GM12891 (cell line): ENCODE measurements at regions not wholly inside any gene's neighbourhood (a gene's known extent, or its start where the extent isn't known, plus 50 kb on each side); places are given as distances from the start of the nearest gene placed in this dataset.

Source experiments
- DNase-seq: peaks from one replicate; pipeline ENCODE4 v3.0.0; 2011; ENCODE audit warnings: low spot score; ENCODE audit not compliant: insufficient read length
- FAIRE-seq: peaks from 2 replicates; lab custom pipeline; 2011; peaks lifted over from hg19 to GRCh38; lab: Jason Lieb, UNC
- PAX5 ChIP-seq: IDR thresholded peaks from 2 replicates; pipeline ENCODE4 v1.6.1; 2011; ENCODE audit warnings: low read length, moderate library complexity, mild to moderate bottlenecking; ENCODE audit not compliant: insufficient read depth, severe bottlenecking
- POLR2A ChIP-seq: IDR thresholded peaks from 2 replicates; pipeline ENCODE4 v1.6.1; 2011; ENCODE audit warnings: low read depth, low read length, control low read depth
- POLR2AphosphoS5 ChIP-seq: IDR thresholded peaks from 2 replicates; pipeline ENCODE4 v1.6.1; 2011; ENCODE audit warnings: low read depth, low read length, control low read depth
- POU2F2 ChIP-seq: IDR thresholded peaks from 2 replicates; pipeline ENCODE4 v1.6.1; 2011; ENCODE audit warnings: low read depth, mild to moderate bottlenecking, control low read depth, low read length, moderate library complexity
- SPI1 ChIP-seq: IDR thresholded peaks from 2 replicates; pipeline ENCODE4 v1.6.1; 2011; ENCODE audit warnings: low read depth, low read length, control low read depth
- TAF1 ChIP-seq: IDR thresholded peaks from 2 replicates; pipeline ENCODE4 v1.6.1; 2011; ENCODE audit warnings: low read depth, low read length, control low read depth

GRCh38 chr12:114961491-114961890 lies 277.5 kb upstream of the TBX3 start:
- TF ChIP-seq PAX5 (no peak), POLR2A (no peak), POLR2AphosphoS5 (no peak), TAF1 (no peak), SPI1 (no peak), POU2F2 (no peak)
- FAIRE-seq (no peak), DNase-seq (no peak)

GRCh38 chr12:114958538-114958937 lies 274.6 kb upstream of the TBX3 start:
- no peak for DNase-seq
- TF ChIP-seq POU2F2 = no peak
- no peak for TF ChIP-seq TAF1
- no peak for TF ChIP-seq POLR2AphosphoS5
- TF ChIP-seq SPI1 = no peak
- no peak for TF ChIP-seq POLR2A
- no peak for TF ChIP-seq PAX5
- FAIRE-seq = no peak

- FAIRE-seq (no peak), DNase-seq (no peak)
- no peak for TF ChIP-seq POLR2AphosphoS5
- TF ChIP-seq SPI1 = no peak
- TF ChIP-seq PAX5 = no peak
- TF ChIP-seq TAF1 = no peak
- TF ChIP-seq POLR2A = no peak
- TF ChIP-seq POU2F2 = no peak
These were observed 273.2 kb upstream of the TBX3 start for GRCh38 chr12:114957225-114957624.

- FAIRE-seq = no peak
- TF ChIP-seq POLR2AphosphoS5 = no peak
- TF ChIP-seq POLR2A = no peak
- no peak for TF ChIP-seq TAF1
- no peak for TF ChIP-seq PAX5
- no peak for TF ChIP-seq SPI1
- no peak for TF ChIP-seq POU2F2
- DNase-seq = no peak
These were observed 271.5 kb upstream of the TBX3 start for GRCh38 chr12:114955414-114956014.

GRCh38 chr12:114954511-114955055 lies 270.6 kb upstream of the TBX3 start:
- TF ChIP-seq TAF1 (no peak), POU2F2 (no peak), SPI1 (no peak), PAX5 (no peak)
- no peak for FAIRE-seq

GRCh38 chr12:114952573-114953271 lies 268.7 kb upstream of the TBX3 start:
- TF ChIP-seq POLR2AphosphoS5 = no peak
- TF ChIP-seq POLR2A = no peak
- TF ChIP-seq SPI1 = no peak
- TF ChIP-seq POU2F2 = no peak
- TF ChIP-seq TAF1 = no peak
- no peak for TF ChIP-seq PAX5
- FAIRE-seq (no peak), DNase-seq (no peak)

More at GRCh38 chr12:114954511-114955055, 270.6 kb upstream of the TBX3 start:
- DNase-seq = no peak

GRCh38 chr12:114949058-114949820 lies 265.3 kb upstream of the TBX3 start:
- no peak for FAIRE-seq
- no peak for DNase-seq
- TF ChIP-seq PAX5 (no peak), POU2F2 (no peak), TAF1 (no peak), POLR2A (no peak), SPI1 (no peak), POLR2AphosphoS5 (no peak)

GRCh38 chr12:114945351-114945750 lies 261.4 kb upstream of the TBX3 start:
- no peak for TF ChIP-seq POU2F2
- TF ChIP-seq SPI1 = no peak
- no peak for TF ChIP-seq POLR2AphosphoS5
- TF ChIP-seq TAF1 = no peak
- no peak for TF ChIP-seq PAX5
- no peak for TF ChIP-seq POLR2A
- FAIRE-seq = no peak
- DNase-seq = no peak

- DNase-seq = no peak
- TF ChIP-seq SPI1 = no peak
- no peak for TF ChIP-seq TAF1
- no peak for TF ChIP-seq POU2F2
- TF ChIP-seq POLR2AphosphoS5 = no peak
- TF ChIP-seq PAX5 = no peak
- no peak for TF ChIP-seq POLR2A
These were observed 260.8 kb upstream of the TBX3 start for GRCh38 chr12:114944736-114945135.

More at GRCh38 chr12:114944736-114945135, 260.8 kb upstream of the TBX3 start:
- FAIRE-seq = no peak
